ENCODE measurements at regions not wholly inside any gene's neighbourhood (a gene's known extent, or its start where the extent isn't known, plus 50 kb on each side); places are given as distances from the start of the nearest gene placed in this dataset.

GRCh38 chr3:76387000-76387399 is 601.7 kb upstream of the ZNF717 start:
- no peak for TF ChIP-seq POLR2A (IDR thresholded peaks at IDR 0.05; ENCODE audit: low read length)
- TF ChIP-seq GATA1 (IDR thresholded peaks at IDR 0.05; ENCODE audit: low read depth, low read length): no peak

Data from erythroblast (primary cell).